ENCODE measurements at regions not wholly inside any gene's neighbourhood (a gene's known extent, or its start where the extent isn't known, plus 50 kb on each side); places are given as distances from the start of the nearest gene placed in this dataset.

- H3K27ac ChIP-seq = no peak overlapping the region
- H3K36me3 ChIP-seq = no peaks in the 10 kb centered on the region
- H3K4me3 ChIP-seq = no peak overlapping the region
- WGBS = 46% methylated on average over 5 of the region's 5 CpGs
- H3K4me1 ChIP-seq (replicated peaks) = no peaks in the 10 kb centered on the region
- H3K27me3 ChIP-seq (replicated peaks; ENCODE audit: insufficient read depth) = no peaks in the 10 kb centered on the region
- TF ChIP-seq POLR2A (IDR thresholded peaks at IDR 0.05) (no peak), POLR2AphosphoS5 (IDR thresholded peaks at IDR 0.05) (no peak)
- TF ChIP-seq, protein P1, sequence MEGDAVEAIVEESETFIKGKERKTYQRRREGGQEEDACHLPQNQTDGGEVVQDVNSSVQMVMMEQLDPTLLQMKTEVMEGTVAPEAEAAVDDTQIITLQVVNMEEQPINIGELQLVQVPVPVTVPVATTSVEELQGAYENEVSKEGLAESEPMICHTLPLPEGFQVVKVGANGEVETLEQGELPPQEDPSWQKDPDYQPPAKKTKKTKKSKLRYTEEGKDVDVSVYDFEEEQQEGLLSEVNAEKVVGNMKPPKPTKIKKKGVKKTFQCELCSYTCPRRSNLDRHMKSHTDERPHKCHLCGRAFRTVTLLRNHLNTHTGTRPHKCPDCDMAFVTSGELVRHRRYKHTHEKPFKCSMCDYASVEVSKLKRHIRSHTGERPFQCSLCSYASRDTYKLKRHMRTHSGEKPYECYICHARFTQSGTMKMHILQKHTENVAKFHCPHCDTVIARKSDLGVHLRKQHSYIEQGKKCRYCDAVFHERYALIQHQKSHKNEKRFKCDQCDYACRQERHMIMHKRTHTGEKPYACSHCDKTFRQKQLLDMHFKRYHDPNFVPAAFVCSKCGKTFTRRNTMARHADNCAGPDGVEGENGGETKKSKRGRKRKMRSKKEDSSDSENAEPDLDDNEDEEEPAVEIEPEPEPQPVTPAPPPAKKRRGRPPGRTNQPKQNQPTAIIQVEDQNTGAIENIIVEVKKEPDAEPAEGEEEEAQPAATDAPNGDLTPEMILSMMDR (IDR thresholded peaks at IDR 0.05) = no peak
- intact Hi-C loops (cut with DNase I) = no loop called here
- DNase-seq (ENCODE audit: low spot score) = no peak
- no peaks in the 10 kb centered on the region for H3K9me3 ChIP-seq
Measured at GRCh38 chr4:14644580-14645282, 357.6 kb upstream of the CPEB2 start.

- TF ChIP-seq, protein P1 (IDR thresholded peaks at IDR 0.05) = no peak
- TF ChIP-seq POLR2A (IDR thresholded peaks at IDR 0.05) = no peak
- no peak for TF ChIP-seq POLR2AphosphoS5 (IDR thresholded peaks at IDR 0.05)
- no peaks in the 10 kb centered on the region for H3K36me3 ChIP-seq
- H3K27ac ChIP-seq = no peak overlapping the region
- intact Hi-C loops (cut with DNase I) = no loop called here
- no peaks in the 10 kb centered on the region for H3K4me1 ChIP-seq (replicated peaks)
- no peak for DNase-seq (ENCODE audit: low spot score)
- H3K4me3 ChIP-seq = no peak overlapping the region
- WGBS = 89% methylated on average over 1 of the region's 1 CpG
- H3K27me3 ChIP-seq (replicated peaks; ENCODE audit: insufficient read depth) = no peaks in the 10 kb centered on the region
- no peaks in the 10 kb centered on the region for H3K9me3 ChIP-seq
Measured at GRCh38 chr4:14646831-14647230, 355.4 kb upstream of the CPEB2 start.

- H3K9me3 ChIP-seq = no peaks in the 10 kb centered on the region
- H3K36me3 ChIP-seq = no peaks in the 10 kb centered on the region
- DNase-seq (ENCODE audit: low spot score) = no peak
- no peak overlapping the region for H3K4me3 ChIP-seq
- no peaks in the 10 kb centered on the region for H3K27me3 ChIP-seq (replicated peaks; ENCODE audit: insufficient read depth)
- intact Hi-C loops (cut with DNase I) = no loop called here
- TF ChIP-seq, protein P1 (IDR thresholded peaks at IDR 0.05) = no peak
- TF ChIP-seq POLR2A (IDR thresholded peaks at IDR 0.05) (no peak), POLR2AphosphoS5 (IDR thresholded peaks at IDR 0.05) (no peak)
- H3K27ac ChIP-seq = no peak overlapping the region
- 92% methylated on average over 2 of the region's 2 CpGs for WGBS
- no peaks in the 10 kb centered on the region for H3K4me1 ChIP-seq (replicated peaks)
Measured at GRCh38 chr4:14650127-14650526, 352.2 kb upstream of the CPEB2 start.

- no peak overlapping the region for H3K27ac ChIP-seq
- H3K9me3 ChIP-seq = no peaks in the 10 kb centered on the region
- H3K4me3 ChIP-seq = no peak overlapping the region
- DNase-seq (ENCODE audit: low spot score) = no peak
- no peak for TF ChIP-seq POLR2AphosphoS5 (IDR thresholded peaks at IDR 0.05)
- TF ChIP-seq, protein P1 (IDR thresholded peaks at IDR 0.05) = no peak
- TF ChIP-seq POLR2A (IDR thresholded peaks at IDR 0.05) = no peak
- WGBS = 48% methylated on average over 2 of the region's 2 CpGs
- no peaks in the 10 kb centered on the region for H3K4me1 ChIP-seq (replicated peaks)
- H3K36me3 ChIP-seq = no peaks in the 10 kb centered on the region
- no peaks in the 10 kb centered on the region for H3K27me3 ChIP-seq (replicated peaks; ENCODE audit: insufficient read depth)
- intact Hi-C loops (cut with DNase I) = no loop called here
Measured at GRCh38 chr4:14652522-14652921, 349.8 kb upstream of the CPEB2 start.

GRCh38 chr4:14653338-14653737, 348.9 kb upstream of the CPEB2 start:
- intact Hi-C loops (cut with DNase I) = no loop called here
- WGBS = 80% methylated on average over 2 of the region's 2 CpGs
- no peak for DNase-seq (ENCODE audit: low spot score)

More at GRCh38 chr4:14653338-14653737, 348.9 kb upstream of the CPEB2 start:
- TF ChIP-seq POLR2AphosphoS5 (IDR thresholded peaks at IDR 0.05) (no peak), POLR2A (IDR thresholded peaks at IDR 0.05) (no peak)
- TF ChIP-seq, protein P1 (IDR thresholded peaks at IDR 0.05) = no peak
- H3K36me3 ChIP-seq = no peaks in the 10 kb centered on the region
- no peak overlapping the region for H3K27ac ChIP-seq
- no peaks in the 10 kb centered on the region for H3K9me3 ChIP-seq
- no peaks in the 10 kb centered on the region for H3K4me1 ChIP-seq (replicated peaks)
- no peaks in the 10 kb centered on the region for H3K27me3 ChIP-seq (replicated peaks; ENCODE audit: insufficient read depth)
- H3K4me3 ChIP-seq = no peak overlapping the region
